K562 (cell line): ENCODE measurements at regions not wholly inside any gene's neighbourhood (a gene's known extent, or its start where the extent isn't known, plus 50 kb on each side); places are given as distances from the start of the nearest gene placed in this dataset.

Source experiments
- ATAC-seq: fragments of 200-7000 bp; cut with Tn5 transposase; 3 replicates; pipeline ENCODE4 v1.9.1; 2020; ENCODE audit warnings: moderate library complexity
- BruUV-seq: library from RNA; stranded (reverse); fragments of 400-500 nt; replicated peaks from 2 replicates; lab custom pipeline; 2021; lab: Mats Ljungman, UMichigan
- CTCF ChIA-PET: fragments of 300-600 bp; formaldehyde crosslinking; extraction: SDS; loops from one replicate; lab custom pipeline; 2021; ENCODE audit warnings: low intra/inter-chr PET ratio; lab: Yijun Ruan, JAX
- POLR2A ChIA-PET: fragments of 300-600, 350-650 bp; sonication (Branson Sonifier 250); formaldehyde crosslinking; extraction: SDS; loops from one replicate; lab custom pipeline; 2021; ENCODE audit warnings: antibody characterized with exemption, inconsistent platforms; lab: Yijun Ruan, JAX
- DNase-seq, 4 experiments: peaks; one replicate each; pipeline versions ENCODE4 v3.0.0 to v3.0.0-alpha.2; 2011 to 2018; ENCODE audit warnings: low spot score in 3 of 4, mixed read lengths in 3 of 4; ENCODE audit errors: extremely low read depth in 1 of 4
- FAIRE-seq: peaks from 2 replicates; lab custom pipeline; 2011; peaks lifted over from hg19 to GRCh38; lab: Jason Lieb, UNC
- H2AFZ ChIP-seq: 2 replicates; pipeline ENCODE4 v1.6.0; 2011; ENCODE audit warnings: low read depth, low read length, control low read depth, inconsistent platforms
- H3K27ac ChIP-seq: fragments of 200-600 bp; 3 replicates; pipeline ENCODE4 v1.8.0; 2011; ENCODE audit warnings: low read depth, mild to moderate bottlenecking, control low read depth, inconsistent platforms, low read length, moderate library complexity, mixed read lengths; ENCODE audit errors: extremely low read depth
- H3K27me3 ChIP-seq, 2 experiments: fragments of 300-600 bp in 1 of 2; 2 replicates in 1 of 2; 3 replicates in 1 of 2; pipeline versions ENCODE4 v1.6.0 to v1.8.0; 2011; ENCODE audit warnings: inconsistent platforms in 2 of 2, low read length in 2 of 2, mild to moderate bottlenecking in 1 of 2, mixed read lengths in 1 of 2, moderate library complexity in 1 of 2; ENCODE audit not compliant: control insufficient read depth in 2 of 2, insufficient read depth in 2 of 2
- H3K36me3 ChIP-seq: fragments of 300-600 bp; 3 replicates; pipeline ENCODE4 v1.8.0; 2011; ENCODE audit warnings: mild to moderate bottlenecking, low read length, inconsistent platforms; ENCODE audit not compliant: control insufficient read depth, insufficient read depth
- H3K4me1 ChIP-seq, 2 experiments: fragments of 200-600 bp in 1 of 2; replicated peaks in 1 of 2; 2 replicates in 1 of 2; 3 replicates in 1 of 2; pipeline versions ENCODE4 v1.5.1 to v1.8.0; 2011; ENCODE audit warnings: inconsistent platforms in 2 of 2, low read length in 2 of 2, mild to moderate bottlenecking in 1 of 2, mixed read lengths in 1 of 2, moderate library complexity in 1 of 2; ENCODE audit not compliant: control insufficient read depth in 2 of 2, insufficient read depth in 2 of 2
- H3K4me2 ChIP-seq: 2 replicates; pipeline ENCODE4 v1.6.1; 2011; ENCODE audit warnings: low read length, control low read depth, inconsistent platforms, mixed read lengths; ENCODE audit not compliant: insufficient read depth
- H3K4me3 ChIP-seq: fragments of 200-600 bp; sonication (generic), shearing (Covaris generic); 2 replicates; pipeline ENCODE4 v1.5.1; 2016; ENCODE audit warnings: control low read depth, inconsistent platforms
- H3K79me2 ChIP-seq: fragments of 200-600 bp; 3 replicates; pipeline ENCODE4 v1.8.0; 2011; ENCODE audit warnings: low read length, inconsistent platforms; ENCODE audit not compliant: control insufficient read depth, insufficient read depth
- H3K9ac ChIP-seq, 2 experiments: 2 replicates each; pipeline versions ENCODE4 v1.6.0 to v1.6.1; 2011; ENCODE audit warnings: low read depth in 2 of 2, low read length in 2 of 2, control low read depth in 1 of 2, inconsistent platforms in 1 of 2, mild to moderate bottlenecking in 1 of 2, mixed read lengths in 1 of 2; ENCODE audit not compliant: insufficient read depth in 1 of 2
- H3K9me1 ChIP-seq: one replicate; pipeline ENCODE4 v1.6.0; 2011; ENCODE audit warnings: inconsistent platforms, mild to moderate bottlenecking, low read length, moderate library complexity; ENCODE audit not compliant: control insufficient read depth, insufficient read depth
- H3K9me3 ChIP-seq: replicated peaks from 2 replicates; pipeline ENCODE4 v1.5.1; 2011; ENCODE audit warnings: low read depth, low read length, inconsistent platforms; ENCODE audit not compliant: control insufficient read depth, insufficient read depth
- H4K20me1 ChIP-seq: replicated peaks from 2 replicates; pipeline ENCODE4 v1.6.1; 2011; ENCODE audit warnings: low read length, inconsistent platforms, mixed read lengths; ENCODE audit not compliant: control insufficient read depth, insufficient read depth
- ETV1 ChIP-seq: fragments of 450-650 bp; conservative IDR thresholded peaks from 2 replicates; pipeline ENCODE4 v1.6.1; 2016; ENCODE audit warnings: missing genetic modification characterization, control low read depth, low read depth, missing compliant biosample characterization
- HDAC6 ChIP-seq: IDR thresholded peaks from 2 replicates; pipeline ENCODE4 v1.6.1; 2012; ENCODE audit warnings: low read depth, mild to moderate bottlenecking, control low read depth, inconsistent platforms, low read length, moderate library complexity
- HOXB6 ChIP-seq: fragments of 250-450 bp; sonication (Bioruptor Pico); IDR thresholded peaks from 2 replicates; pipeline ENCODE4 v1.5.1; 2022; ENCODE audit warnings: mild to moderate bottlenecking, borderline replicate concordance
- IFI16 ChIP-seq: fragments of 250-450 bp; sonication (Bioruptor Pico); IDR thresholded peaks from 2 replicates; pipeline ENCODE4 v2.1.2; 2022; ENCODE audit warnings: mild to moderate bottlenecking, inconsistent platforms
- ILF3 ChIP-seq: fragments of 450-650 bp; IDR thresholded peaks from 2 replicates; pipeline ENCODE4 v1.6.1; 2018; ENCODE audit warnings: antibody characterized with exemption, mild to moderate bottlenecking, moderate library complexity, borderline replicate concordance
- KDM2B ChIP-seq: fragments of 250-450 bp; sonication (Bioruptor Pico); IDR thresholded peaks from 2 replicates; pipeline ENCODE4 v1.8.0; 2021; ENCODE audit warnings: mild to moderate bottlenecking, moderate library complexity
- POLR2G ChIP-seq: fragments of 200-400 bp; formaldehyde crosslinking; IDR thresholded peaks from 2 replicates; pipeline ENCODE4 v1.6.1; 2017; ENCODE audit warnings: low read depth, mild to moderate bottlenecking, antibody characterized with exemption, low read length, moderate library complexity
- PURB ChIP-seq: sonication (generic); formaldehyde crosslinking; IDR thresholded peaks from 2 replicates; pipeline ENCODE4 v1.9.0; 2021; ENCODE audit warnings: low read depth, mild to moderate bottlenecking, missing genetic modification reagents
- RREB1 ChIP-seq: fragments of 250-450 bp; sonication (Bioruptor Pico); IDR thresholded peaks from 2 replicates; pipeline ENCODE4 v1.4.0; 2020
- SMARCA4 ChIP-seq: fragments of 450-650 bp; IDR thresholded peaks from 2 replicates; pipeline ENCODE4 v1.6.1; 2016
- ZNF134 ChIP-seq: fragments of 250-450 bp; sonication (Bioruptor Pico); conservative IDR thresholded peaks from 2 replicates; pipeline ENCODE4 v1.4.0; 2020
- ZNF445 ChIP-seq: fragments of 250-450 bp; sonication (Bioruptor Pico); IDR thresholded peaks from 2 replicates; pipeline ENCODE4 v1.4.0; 2020; ENCODE audit warnings: low read depth, mild to moderate bottlenecking, moderate library complexity
- in situ Hi-C: fragments of 300-500 bp; cut with MboI; formaldehyde crosslinking; loops from 4 replicates; pipeline ENCODE4 v1.15.0; 2018; ENCODE audit warnings: inconsistent platforms, mixed read lengths
- intact Hi-C: fragments of 100-400 bp; cut with micrococcal nuclease; formaldehyde crosslinking; loops from 2 replicates; pipeline ENCODE4 v1.14.2; 2022
- TF ChIP-seq, protein P1 (sequence below): fragments of 450-650 bp; IDR thresholded peaks from 2 replicates; pipeline ENCODE4 v1.6.1; 2018; ENCODE audit not compliant: partially characterized antibody

- no TSS peak for BruUV-seq
- DNase-seq (no peak), FAIRE-seq (no peak), ATAC-seq (no peak)
- CTCF ChIA-PET: no interaction called here
- no peak overlapping the region for H3K9ac ChIP-seq
- H3K9me1 ChIP-seq: no peaks in the 10 kb centered on the region
- no peaks in the 10 kb centered on the region for H4K20me1 ChIP-seq
- H3K4me2 ChIP-seq: no peak overlapping the region
- intact Hi-C loops (no loop called here), in situ Hi-C loops (no loop called here)
- no peak overlapping the region for H3K27ac ChIP-seq
- H2AFZ ChIP-seq: no peak overlapping the region
- POLR2A ChIA-PET: no interaction called here
- no peaks in the 10 kb centered on the region for H3K27me3 ChIP-seq
- H3K4me3 ChIP-seq: no peak overlapping the region
- no peaks in the 10 kb centered on the region for H3K4me1 ChIP-seq
- no peaks in the 10 kb centered on the region for H3K79me2 ChIP-seq
- no peaks in the 10 kb centered on the region for H3K36me3 ChIP-seq
- H3K9me3 ChIP-seq: no peaks in the 10 kb centered on the region
- TF ChIP-seq RREB1 (CRISPR knock-in tag) (no peak), HDAC6 (no peak), KDM2B (CRISPR knock-in tag) (no peak), HOXB6 (CRISPR knock-in tag) (no peak), ETV1 (no peak), ILF3 (no peak), IFI16 (CRISPR knock-in tag) (no peak), PURB (CRISPR knock-in tag) (no peak), POLR2G (no peak), SMARCA4 (no peak), ZNF445 (CRISPR knock-in tag) (no peak), ZNF134 (CRISPR knock-in tag) (no peak)
- TF ChIP-seq, protein P1, sequence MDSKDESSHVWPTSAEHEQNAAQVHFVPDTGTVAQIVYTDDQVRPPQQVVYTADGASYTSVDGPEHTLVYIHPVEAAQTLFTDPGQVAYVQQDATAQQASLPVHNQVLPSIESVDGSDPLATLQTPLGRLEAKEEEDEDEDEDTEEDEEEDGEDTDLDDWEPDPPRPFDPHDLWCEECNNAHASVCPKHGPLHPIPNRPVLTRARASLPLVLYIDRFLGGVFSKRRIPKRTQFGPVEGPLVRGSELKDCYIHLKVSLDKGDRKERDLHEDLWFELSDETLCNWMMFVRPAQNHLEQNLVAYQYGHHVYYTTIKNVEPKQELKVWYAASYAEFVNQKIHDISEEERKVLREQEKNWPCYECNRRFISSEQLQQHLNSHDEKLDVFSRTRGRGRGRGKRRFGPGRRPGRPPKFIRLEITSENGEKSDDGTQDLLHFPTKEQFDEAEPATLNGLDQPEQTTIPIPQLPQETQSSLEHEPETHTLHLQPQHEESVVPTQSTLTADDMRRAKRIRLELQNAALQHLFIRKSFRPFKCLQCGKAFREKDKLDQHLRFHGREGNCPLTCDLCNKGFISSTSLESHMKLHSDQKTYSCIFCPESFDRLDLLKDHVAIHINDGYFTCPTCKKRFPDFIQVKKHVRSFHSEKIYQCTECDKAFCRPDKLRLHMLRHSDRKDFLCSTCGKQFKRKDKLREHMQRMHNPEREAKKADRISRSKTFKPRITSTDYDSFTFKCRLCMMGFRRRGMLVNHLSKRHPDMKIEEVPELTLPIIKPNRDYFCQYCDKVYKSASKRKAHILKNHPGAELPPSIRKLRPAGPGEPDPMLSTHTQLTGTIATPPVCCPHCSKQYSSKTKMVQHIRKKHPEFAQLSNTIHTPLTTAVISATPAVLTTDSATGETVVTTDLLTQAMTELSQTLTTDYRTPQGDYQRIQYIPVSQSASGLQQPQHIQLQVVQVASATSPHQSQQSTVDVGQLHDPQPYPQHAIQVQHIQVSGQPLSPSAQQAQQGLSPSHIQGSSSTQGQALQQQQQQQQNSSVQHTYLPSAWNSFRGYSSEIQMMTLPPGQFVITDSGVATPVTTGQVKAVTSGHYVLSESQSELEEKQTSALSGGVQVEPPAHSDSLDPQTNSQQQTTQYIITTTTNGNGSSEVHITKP: no peak
These were observed 303.5 kb upstream of the MDGA2 start for GRCh38 chr14:47978871-47979270.
